Endothelial cell of hepatic sinusoid (primary cell): ENCODE measurements at regions not wholly inside any gene's neighbourhood (a gene's known extent, or its start where the extent isn't known, plus 50 kb on each side); places are given as distances from the start of the nearest gene placed in this dataset.

ENCODE experiments used
- in situ Hi-C: cut with HindIII; loops from 2 replicates; pipeline ENCODE4 v1.10.0; 2017; ENCODE audit warnings: low sequenced_read_pairs

DNA sequence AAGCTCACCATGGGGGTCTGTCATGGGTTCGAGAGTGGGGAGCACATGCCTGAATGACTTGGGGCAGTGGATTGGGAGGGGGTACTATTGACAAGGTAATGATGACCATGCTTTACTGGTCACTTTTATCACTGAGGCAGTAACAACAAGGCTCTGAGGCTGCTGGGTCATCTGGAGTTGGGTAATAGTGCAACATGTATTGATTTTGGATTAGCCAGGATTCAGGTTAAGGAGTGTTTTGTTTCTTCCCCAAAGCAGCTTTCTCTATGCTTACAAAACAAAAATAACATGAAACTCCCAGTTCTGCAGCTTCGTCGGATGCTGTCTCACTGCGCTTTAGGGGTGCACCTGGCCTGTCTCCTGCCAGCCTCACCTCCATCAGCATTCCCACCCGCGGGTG lies 155.3 kb downstream of the GADD45G start:
- in situ Hi-C loops: no loop called here

DNA sequence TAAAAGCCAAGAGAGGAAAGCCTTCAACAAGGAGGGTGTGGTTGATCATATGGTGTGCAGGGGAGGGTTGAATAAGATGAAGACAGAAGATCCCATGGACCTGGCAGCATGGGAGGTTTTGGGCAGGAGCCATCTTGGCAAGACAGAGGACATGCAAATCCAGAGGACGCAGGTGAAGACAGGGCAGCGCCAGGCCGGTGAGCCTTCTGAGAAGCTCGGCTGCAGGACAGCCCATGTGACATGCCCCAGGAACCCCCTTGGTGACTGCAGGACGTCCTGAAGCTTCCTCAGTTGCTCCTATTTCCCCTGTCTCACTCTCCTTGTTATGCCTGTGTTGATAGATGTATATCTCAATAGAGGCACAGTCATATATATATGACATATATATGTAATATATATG lies 159.4 kb downstream of the GADD45G start:
- in situ Hi-C loops: no loop called here

DNA sequence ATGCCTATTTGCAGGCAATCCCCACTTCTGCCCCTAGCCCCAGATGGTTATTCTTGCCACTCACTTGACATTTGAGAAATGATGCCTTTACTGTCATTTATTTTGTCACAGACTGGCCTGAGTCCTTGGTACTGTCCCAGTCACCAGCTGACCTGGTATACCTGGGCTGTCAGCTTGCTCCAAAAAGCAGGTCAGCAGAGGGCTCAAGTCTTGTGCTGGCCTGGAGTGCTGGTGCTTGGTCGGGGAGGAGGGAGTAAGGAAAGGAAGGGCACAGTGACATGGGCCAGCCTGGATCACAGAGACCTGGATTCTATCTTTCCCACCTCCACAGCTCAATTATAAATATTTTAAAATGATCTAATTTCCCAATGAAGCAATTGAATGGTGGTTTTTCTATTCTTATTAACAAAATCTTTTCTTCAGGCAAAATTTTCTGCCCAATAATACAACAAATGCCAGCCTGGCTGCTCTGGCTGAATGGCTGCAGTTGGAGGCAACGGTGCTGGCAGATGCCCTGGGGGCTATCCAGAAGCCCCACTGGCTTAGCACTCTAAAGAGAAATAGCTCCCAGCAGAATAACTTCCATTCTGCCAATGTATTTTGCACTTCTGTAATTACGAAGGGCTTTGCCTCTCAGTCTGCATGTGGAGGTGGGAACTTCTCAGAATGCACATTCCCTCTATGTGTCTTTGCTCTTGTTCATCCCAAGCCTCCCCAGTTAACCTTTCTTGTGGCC lies 160.6 kb downstream of the GADD45G start:
- in situ Hi-C loops: no loop called here

DNA sequence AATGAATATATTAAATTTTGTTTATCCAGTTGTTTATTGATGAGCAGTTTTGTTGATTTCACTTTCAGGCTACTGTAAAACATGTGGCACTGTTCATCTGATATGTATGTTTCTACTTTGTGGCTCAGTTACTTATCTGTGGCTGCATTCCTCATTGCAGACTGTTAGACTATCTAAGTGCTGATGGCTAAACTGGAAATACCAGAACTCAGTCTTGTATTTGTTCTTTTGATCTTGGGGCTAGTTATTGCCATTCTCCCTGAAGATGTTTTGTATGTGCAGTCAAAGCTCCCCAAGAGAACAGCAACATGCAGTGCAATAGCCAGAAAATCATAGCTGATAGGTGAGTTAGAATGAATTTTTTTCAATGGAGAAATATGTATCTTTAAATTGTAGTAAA lies 162.2 kb downstream of the GADD45G start:
- in situ Hi-C loops: no loop called here

DNA sequence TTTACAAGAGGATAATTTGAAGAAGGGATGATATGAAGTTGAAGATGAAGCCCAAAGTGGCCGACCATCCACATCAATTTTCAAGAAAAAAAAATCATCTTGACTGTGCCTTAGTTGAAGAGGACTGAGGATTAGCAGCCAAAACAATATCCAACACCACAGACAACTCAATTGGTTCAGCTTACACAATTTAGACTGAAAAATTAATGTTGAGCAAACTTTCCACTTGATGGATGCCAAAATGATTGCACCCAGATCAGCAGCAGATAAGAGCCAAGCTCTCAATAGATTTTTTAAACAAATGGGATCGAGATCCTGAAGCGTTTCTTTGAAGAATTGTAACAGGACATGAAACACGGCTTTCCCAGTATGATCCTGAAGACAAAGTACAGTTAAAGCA lies 163.2 kb downstream of the GADD45G start:
- in situ Hi-C loops: no loop called here

DNA sequence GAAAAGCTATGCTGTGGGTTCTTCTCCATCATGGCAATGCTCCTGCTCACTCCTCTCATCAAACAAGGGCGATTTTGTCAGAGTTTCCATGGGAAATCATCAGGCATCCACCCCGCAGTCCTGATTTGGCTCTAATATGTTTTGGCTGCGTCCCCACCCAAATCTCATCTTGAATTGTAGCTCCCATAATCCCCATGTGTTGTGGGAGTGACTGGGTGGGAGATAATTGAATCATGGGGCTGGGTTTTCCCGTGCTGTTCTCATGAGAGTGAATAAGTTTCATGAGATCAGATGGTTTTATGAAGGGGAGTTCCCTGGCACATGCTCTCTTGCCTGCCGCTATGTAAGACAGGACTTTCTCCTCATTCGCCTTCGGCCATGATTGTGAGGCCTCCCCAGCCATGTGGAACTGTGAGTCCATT lies 163.8 kb downstream of the GADD45G start:
- in situ Hi-C loops: no loop called here

DNA sequence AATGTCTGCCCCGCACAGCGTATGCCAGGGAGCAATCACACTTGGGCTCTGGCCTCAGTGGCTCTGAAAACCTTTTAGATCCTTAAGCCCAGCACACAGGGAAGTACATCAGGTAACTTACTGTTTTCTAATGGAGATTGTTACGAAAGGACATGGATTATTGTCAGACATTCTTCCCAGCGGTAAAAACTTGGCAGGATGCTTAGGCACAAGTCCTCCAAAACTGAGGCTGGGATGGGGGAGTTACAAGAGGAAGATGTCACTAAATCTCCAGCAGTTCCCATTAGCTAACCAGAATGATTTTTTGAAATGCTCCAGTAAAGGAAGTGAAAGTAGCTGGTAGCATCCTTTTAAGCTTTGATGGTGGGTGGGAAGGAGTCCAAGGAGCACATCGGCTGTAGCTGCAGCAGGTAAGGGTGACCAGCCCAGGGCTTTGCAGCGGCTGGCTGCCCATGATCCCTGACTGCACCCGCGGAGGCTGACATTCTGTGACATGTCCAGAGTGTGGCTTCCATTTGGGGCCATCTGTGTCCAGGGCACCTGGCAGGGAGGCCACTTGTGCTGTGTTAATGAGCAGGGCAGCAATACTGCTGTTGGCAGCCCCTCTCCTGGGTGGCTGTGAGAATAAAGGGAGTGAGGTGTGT lies 165.8 kb downstream of the GADD45G start:
- in situ Hi-C loops: loop anchor here (5.0 kb wide), 1 partner anchor 43 kb away; no protein-coding TSS in a partner anchor

DNA sequence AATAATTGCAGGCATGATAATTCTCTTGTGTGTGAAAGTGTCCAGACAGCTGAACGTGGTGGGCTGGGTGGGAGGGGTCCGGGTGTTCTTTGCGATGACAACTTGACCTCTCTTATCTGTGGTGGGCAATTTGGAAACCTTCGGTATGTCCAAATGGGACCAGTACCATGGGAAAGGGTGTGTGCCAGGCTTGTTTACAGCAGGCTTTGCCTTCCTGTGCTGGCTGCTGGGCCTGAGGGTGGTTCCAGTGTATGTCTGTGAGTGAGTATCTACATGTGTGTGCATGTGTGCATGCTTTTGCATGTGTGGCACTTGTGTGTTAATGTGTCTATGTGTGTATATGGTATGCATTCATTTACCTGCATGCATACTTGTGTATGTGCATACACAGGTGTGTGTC lies 166.4 kb downstream of the GADD45G start:
- in situ Hi-C loops: loop anchor here (5.0 kb wide), 1 partner anchor 44 kb away; no protein-coding TSS in a partner anchor

DNA sequence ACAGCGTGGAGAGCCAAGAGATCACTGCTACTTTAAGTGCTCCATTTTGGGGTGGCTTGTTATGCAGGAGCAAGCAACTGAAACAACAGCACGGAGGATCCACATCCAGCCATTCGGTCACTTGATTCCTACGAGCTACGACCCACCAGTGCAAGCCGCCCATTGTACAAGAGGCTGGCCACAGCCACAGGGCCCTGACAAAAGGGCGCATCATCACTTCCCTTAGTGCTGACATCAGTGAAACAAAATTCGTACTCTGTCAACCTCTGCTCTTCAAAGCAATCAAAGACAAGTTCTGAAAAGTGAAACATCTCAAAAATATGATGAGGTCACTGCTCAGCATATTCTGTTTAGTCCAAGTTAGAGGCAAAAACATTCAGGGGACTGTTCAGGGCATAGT lies 168.4 kb downstream of the GADD45G start:
- in situ Hi-C loops: loop anchor here (5.0 kb wide), 1 partner anchor 46 kb away; no protein-coding TSS in a partner anchor

DNA sequence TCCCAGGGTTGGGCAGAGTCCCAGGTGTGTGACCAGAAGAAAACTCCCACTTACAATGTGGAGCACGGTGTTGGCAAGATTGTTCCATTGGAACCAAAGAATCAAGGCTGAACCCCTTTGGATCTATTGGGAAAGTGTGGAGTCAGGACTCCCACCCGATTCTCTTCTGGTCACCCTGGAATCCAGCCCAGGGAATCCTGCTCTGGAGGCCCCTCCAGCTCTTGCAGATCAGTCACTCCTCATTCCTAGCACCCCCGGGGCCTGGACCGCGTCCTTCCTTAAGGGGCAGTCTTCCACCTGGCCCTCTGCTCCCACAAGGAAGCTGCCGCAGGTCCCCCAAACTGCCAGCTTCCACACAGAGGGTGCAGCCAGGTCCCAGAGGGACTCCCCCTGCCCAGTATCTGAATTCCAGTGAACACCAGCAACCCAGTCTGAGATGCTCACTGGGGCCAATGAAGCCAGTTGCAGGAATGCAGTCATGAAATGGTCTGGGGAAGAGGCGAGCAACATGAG lies 170.1 kb downstream of the GADD45G start:
- in situ Hi-C loops: loop anchor here (5.0 kb wide), 1 partner anchor 48 kb away; no protein-coding TSS in a partner anchor

DNA sequence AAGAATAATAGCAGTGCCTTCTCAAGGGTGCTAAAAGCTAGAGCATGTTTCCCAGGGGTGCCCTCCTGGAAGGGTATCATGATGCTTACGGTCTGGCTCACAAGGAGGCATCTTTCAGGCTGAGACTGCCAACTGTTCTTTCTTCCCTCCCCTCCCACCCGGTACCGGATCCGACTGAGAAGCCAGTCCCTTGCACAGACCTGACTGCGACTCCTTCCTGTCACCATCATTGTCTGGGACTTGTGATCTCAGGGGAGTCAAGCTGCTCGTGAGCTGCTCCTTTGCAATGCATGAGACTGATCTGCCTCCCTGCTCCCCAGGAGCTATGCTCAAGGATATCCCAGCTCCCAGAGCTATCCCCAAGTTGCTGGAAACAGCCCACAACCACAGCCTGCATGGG lies 170.8 kb downstream of the GADD45G start:
- in situ Hi-C loops: no loop called here

DNA sequence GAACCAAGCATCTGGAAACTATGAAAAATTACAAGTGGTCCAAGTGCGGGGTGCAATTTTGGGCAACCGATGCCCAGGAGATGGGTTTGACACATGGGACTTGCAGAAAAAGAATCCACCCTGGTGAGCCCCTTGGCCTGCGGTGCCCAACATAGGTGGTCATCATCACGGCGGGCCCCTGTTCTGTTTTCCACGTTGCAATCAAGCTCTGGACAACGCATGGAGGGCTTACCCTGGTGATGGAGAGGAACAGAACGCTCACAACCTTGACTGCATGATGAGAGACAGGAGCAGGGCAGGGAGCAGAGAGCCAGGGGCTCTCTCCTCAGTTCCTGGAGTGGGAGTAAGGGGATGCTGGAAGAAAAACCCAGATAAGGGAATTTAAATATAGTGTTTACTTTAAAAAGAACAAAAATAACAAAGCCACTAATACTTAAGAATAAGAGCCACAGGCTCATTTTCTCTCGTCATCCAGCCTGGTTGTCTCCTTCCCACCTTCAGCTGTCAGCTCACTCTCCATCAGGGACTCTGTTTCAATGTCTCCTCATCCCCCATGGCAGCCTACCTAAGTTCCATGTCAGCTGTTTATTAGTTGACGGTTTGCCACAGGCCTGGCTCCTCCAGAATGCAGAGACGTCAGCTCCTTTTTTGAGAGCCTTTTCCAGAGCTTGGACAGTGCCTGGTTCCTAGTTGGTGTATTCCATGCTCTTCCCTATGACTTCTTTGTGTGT lies 172.1 kb downstream of the GADD45G start:
- in situ Hi-C loops: no loop called here

DNA sequence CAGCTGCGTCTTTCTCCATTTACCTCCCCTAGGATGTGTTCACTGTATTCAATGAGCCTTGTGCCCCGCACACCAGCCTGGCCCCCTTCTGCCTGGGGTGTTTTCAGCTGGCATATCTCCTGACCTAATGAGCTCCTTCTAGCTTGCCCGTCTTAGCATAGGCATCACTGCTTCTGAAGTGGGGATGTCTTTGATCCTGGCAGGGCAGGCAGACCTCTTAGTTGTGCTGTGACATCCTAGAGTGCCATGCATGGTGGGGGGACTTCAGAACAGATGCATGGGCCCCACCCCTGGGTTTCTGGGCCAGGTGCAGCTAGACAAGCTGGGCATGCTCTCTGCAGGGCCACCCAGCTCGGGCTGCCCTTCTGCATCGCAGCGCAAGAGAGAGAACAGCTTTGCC lies 172.7 kb downstream of the GADD45G start:
- in situ Hi-C loops: no loop called here

DNA sequence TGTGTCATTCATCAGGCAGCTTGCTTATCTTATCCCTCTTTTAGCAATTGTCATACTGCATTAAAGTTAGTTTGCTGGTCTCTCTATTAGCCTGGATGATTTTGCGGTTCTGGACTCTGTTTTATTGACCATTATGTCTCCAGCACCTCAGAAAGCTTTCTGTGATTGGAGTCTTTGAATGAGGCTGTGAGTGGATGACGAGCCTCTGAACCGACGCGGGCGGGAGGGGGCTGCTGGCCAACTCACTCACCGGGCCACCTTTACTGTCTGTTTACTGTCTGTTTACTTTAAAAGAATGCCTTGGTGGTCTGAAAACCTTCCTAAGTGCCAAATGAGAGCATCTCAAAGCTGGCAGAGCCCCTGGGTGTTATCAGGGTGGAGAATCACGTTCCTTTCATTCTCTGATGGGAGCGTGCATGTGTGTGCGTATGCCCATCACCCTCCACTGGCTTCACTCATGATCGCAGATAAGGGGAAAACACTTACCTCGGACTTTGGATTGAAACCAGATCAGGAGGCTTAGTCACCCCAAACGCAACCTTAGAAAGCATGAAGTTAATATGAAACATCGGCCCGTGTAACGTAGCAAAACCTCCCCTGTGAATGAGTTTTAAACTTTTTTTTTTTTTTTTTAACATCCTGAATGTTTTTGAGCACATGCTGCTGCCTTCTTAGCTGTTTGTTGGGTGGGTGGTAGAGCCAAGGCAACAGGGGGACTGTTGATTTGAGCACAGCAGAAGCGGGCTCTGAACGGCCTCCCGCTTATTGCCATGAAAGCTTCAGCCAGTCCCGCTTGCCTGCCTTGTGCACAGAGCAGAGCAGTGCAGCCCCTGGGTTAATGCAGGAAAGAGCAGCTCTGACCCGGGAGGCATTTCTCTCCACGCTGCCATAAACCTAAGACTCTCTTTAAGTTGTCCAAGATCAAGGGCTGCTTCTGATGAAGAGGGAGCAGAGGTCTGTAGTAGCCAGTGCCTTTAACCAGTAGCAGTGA lies 173.6 kb downstream of the GADD45G start:
- in situ Hi-C loops: no loop called here

DNA sequence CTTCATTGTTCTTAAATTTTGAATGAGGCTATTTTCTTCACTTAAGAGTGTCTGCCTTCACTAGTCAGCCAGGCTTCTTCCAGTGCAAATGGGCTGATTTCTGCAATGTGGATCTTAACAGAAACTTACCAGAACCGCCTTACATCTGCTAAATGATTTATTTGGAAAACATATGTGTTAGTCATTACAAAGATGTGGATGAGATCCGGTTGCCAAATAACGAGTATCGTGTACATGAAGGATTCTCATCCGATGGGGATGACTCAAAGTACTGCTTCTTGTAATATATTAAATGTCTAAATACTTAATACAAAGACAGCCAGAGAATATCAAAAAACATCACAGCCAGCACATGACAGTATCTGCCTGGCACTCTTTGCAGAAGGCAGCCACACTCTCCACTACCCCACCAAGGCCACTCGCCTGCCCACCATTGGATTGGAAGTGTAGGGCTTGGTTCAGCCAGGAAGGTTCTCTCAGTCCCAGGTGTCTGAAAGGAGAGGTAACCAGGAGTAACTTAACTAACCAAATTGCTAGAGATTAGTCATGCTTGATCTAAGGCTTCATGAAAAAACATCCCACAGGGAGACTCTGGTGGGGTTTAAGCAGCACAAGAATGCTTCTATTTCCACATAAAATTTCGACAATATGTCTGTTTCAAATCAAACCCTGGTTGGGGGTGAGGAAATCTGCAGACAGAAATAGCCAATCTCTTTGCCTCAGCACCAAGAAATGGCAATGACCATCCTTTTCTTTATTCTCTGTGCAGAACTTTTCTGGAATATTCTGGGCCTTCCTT lies 174.8 kb downstream of the GADD45G start:
- in situ Hi-C loops: no loop called here

DNA sequence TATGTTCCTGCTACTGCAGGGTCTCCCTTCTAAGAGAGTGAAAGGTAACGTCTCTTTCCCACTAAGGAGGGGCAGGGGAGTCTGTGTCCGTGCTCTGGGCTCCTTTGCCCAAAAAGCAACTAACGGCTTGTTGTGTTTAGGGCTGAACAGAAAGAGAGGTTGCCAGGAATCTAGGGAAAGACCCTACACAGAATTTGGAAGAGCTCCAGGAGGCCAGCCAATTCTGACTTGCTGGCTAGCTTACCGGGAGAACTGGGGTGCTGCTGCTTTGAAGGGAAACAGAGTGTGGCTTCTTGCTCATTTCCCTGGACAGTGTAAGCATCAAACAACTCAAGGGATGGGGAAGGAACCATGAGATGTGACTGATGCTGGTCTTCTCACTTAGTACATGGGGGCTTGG lies 176.1 kb downstream of the GADD45G start:
- in situ Hi-C loops: no loop called here

DNA sequence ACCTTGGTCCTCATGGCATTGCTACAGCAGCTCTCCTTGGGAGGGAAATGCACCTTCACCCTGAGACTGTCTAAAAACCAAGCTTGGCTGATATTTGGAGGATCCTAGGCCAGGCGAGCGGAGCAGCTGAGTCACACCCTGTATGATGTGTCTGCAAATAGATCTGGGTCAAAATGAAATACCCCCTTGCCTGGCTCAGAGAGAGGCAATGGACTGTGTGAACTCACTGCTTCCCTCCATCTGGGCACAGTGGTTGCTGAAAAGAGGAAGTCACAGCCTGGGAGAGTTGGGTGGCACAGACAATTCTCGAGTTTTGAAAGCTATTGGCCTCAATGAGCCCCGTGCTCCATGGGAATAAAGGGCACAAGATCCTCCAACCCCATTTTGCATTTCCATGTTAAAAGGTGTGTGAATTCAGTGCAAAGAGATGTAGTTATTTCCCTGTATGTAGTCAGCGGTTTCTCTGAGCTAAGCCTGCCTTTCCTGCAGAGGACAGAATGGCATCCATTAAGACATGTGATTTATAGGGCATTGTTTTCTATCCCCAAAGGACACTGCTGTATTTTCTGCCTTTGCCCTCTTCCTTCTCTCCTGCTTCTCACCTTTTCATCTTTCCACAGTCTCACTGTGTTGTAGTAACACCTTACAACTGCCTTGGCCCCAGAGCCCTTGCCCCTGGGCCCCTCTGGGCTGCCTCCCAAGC lies 177.2 kb downstream of the GADD45G start:
- in situ Hi-C loops: no loop called here

DNA sequence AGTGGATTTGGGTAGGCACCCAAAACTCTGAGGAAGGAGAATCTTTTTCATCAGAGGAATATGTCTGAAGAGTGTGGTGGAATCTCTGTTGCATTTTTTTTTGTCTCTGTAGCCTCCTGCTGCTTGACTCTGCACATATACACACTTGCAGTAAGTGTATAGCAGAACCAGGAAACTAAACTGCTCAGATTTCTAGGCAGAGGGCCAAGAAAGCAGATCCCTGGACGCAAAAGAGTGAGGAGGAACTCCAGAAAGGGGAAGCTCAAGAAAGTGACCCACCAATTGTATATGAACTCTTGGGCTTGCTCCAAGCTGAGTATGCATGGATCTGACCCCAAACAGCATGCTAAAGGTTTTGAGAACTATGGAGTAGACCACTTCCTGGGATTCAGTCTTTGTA lies 181.8 kb downstream of the GADD45G start:
- in situ Hi-C loops: no loop called here

DNA sequence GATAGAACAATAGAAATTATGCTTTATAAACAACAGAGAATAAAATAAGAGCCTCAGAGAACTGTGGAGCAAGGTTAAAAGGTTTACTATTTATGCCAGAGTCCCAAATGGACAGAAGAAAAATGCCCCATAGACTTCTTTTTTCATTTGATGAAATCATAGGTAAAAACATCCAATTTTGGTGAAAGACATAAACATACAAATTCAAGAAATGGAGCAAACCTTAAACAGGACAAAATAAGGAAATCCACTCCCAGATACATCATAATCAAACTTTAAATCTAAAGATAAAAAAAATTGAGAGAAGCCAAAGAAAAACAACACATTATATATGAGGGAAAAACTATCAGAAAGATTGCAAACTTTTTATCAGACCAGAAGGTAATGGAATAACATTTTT lies 182.8 kb downstream of the GADD45G start:
- in situ Hi-C loops: no loop called here
